ENCODE measurements at regions not wholly inside any gene's neighbourhood (a gene's known extent, or its start where the extent isn't known, plus 50 kb on each side); places are given as distances from the start of the nearest gene placed in this dataset.

- TF ChIP-seq, protein P1, sequence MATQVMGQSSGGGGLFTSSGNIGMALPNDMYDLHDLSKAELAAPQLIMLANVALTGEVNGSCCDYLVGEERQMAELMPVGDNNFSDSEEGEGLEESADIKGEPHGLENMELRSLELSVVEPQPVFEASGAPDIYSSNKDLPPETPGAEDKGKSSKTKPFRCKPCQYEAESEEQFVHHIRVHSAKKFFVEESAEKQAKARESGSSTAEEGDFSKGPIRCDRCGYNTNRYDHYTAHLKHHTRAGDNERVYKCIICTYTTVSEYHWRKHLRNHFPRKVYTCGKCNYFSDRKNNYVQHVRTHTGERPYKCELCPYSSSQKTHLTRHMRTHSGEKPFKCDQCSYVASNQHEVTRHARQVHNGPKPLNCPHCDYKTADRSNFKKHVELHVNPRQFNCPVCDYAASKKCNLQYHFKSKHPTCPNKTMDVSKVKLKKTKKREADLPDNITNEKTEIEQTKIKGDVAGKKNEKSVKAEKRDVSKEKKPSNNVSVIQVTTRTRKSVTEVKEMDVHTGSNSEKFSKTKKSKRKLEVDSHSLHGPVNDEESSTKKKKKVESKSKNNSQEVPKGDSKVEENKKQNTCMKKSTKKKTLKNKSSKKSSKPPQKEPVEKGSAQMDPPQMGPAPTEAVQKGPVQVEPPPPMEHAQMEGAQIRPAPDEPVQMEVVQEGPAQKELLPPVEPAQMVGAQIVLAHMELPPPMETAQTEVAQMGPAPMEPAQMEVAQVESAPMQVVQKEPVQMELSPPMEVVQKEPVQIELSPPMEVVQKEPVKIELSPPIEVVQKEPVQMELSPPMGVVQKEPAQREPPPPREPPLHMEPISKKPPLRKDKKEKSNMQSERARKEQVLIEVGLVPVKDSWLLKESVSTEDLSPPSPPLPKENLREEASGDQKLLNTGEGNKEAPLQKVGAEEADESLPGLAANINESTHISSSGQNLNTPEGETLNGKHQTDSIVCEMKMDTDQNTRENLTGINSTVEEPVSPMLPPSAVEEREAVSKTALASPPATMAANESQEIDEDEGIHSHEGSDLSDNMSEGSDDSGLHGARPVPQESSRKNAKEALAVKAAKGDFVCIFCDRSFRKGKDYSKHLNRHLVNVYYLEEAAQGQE (IDR thresholded peaks at IDR 0.05; ENCODE audit: unreplicated experiment): no peak
- TF ChIP-seq STAT1 (IDR thresholded peaks at IDR 0.05; ENCODE audit: unreplicated experiment): no peak
- TF ChIP-seq EZH2phosphoT487 (IDR thresholded peaks at IDR 0.05; ENCODE audit: unreplicated experiment): no peak
Measured at GRCh38 chr15:35305031-35305550, 220.0 kb upstream of the NANOGP8 start (continued).

GRCh38 chr15:35304389-35304788 lies 219.3 kb upstream of the NANOGP8 start:
- no peaks in the 10 kb centered on the region for H3K79me2 ChIP-seq (replicated peaks; ENCODE audit: insufficient read depth)
- ATAC-seq (no peak), DNase-seq (ENCODE audit: low spot score) (no peak)
- peaks cover 10% of the 10 kb centered on the region for H3K4me1 Mint-ChIP-seq
- H3K27me3 ChIP-seq (ENCODE audit: insufficient read depth): no peaks in the 10 kb centered on the region
- no peaks in the 10 kb centered on the region for H3K36me3 ChIP-seq (ENCODE audit: insufficient read depth)
- H3K4me3 Mint-ChIP-seq: no peak overlapping the region
- no peak overlapping the region for H3K4me2 ChIP-seq
- H3K27ac Mint-ChIP-seq: no peak overlapping the region
- H3K27me3 Mint-ChIP-seq (ENCODE audit: insufficient read depth, low read depth, poor library complexity): no peaks in the 10 kb centered on the region
- no peaks in the 10 kb centered on the region for H3K9me2 ChIP-seq (ENCODE audit: insufficient read depth)
- no peaks in the 10 kb centered on the region for H3F3A ChIP-seq (replicated peaks; ENCODE audit: low read depth)
- no peak overlapping the region for H3K27ac ChIP-seq (ENCODE audit: low read depth)
- H3K4me1 ChIP-seq (ENCODE audit: insufficient read depth): no peaks in the 10 kb centered on the region
- H3K9me3 Mint-ChIP-seq: no peaks in the 10 kb centered on the region
- no peaks in the 10 kb centered on the region for H4K20me1 ChIP-seq (replicated peaks; ENCODE audit: insufficient read depth)
- no peaks in the 10 kb centered on the region for H3K36me3 Mint-ChIP-seq (ENCODE audit: low read depth)
- no peak overlapping the region for H3K4me3 ChIP-seq
- no peak overlapping the region for H2AFZ ChIP-seq
- TF ChIP-seq EZH2phosphoT487 (IDR thresholded peaks at IDR 0.05; ENCODE audit: unreplicated experiment) (no peak), POLR2AphosphoS5 (IDR thresholded peaks at IDR 0.05; ENCODE audit: low read depth) (no peak), CREB1 (CRISPR knock-in tag; IDR thresholded peaks at IDR 0.05; ENCODE audit: low read depth) (no peak), NANOG (IDR thresholded peaks at IDR 0.05; ENCODE audit: borderline replicate concordance) (no peak), EZH2 (IDR thresholded peaks at IDR 0.05; ENCODE audit: low read depth, unreplicated experiment) (no peak), ZNF331 (CRISPR knock-in tag; IDR thresholded peaks at IDR 0.05; ENCODE audit: low read depth) (no peak), ZNF114 (CRISPR knock-in tag; IDR thresholded peaks at IDR 0.05) (no peak)
- TF ChIP-seq, protein P2, sequence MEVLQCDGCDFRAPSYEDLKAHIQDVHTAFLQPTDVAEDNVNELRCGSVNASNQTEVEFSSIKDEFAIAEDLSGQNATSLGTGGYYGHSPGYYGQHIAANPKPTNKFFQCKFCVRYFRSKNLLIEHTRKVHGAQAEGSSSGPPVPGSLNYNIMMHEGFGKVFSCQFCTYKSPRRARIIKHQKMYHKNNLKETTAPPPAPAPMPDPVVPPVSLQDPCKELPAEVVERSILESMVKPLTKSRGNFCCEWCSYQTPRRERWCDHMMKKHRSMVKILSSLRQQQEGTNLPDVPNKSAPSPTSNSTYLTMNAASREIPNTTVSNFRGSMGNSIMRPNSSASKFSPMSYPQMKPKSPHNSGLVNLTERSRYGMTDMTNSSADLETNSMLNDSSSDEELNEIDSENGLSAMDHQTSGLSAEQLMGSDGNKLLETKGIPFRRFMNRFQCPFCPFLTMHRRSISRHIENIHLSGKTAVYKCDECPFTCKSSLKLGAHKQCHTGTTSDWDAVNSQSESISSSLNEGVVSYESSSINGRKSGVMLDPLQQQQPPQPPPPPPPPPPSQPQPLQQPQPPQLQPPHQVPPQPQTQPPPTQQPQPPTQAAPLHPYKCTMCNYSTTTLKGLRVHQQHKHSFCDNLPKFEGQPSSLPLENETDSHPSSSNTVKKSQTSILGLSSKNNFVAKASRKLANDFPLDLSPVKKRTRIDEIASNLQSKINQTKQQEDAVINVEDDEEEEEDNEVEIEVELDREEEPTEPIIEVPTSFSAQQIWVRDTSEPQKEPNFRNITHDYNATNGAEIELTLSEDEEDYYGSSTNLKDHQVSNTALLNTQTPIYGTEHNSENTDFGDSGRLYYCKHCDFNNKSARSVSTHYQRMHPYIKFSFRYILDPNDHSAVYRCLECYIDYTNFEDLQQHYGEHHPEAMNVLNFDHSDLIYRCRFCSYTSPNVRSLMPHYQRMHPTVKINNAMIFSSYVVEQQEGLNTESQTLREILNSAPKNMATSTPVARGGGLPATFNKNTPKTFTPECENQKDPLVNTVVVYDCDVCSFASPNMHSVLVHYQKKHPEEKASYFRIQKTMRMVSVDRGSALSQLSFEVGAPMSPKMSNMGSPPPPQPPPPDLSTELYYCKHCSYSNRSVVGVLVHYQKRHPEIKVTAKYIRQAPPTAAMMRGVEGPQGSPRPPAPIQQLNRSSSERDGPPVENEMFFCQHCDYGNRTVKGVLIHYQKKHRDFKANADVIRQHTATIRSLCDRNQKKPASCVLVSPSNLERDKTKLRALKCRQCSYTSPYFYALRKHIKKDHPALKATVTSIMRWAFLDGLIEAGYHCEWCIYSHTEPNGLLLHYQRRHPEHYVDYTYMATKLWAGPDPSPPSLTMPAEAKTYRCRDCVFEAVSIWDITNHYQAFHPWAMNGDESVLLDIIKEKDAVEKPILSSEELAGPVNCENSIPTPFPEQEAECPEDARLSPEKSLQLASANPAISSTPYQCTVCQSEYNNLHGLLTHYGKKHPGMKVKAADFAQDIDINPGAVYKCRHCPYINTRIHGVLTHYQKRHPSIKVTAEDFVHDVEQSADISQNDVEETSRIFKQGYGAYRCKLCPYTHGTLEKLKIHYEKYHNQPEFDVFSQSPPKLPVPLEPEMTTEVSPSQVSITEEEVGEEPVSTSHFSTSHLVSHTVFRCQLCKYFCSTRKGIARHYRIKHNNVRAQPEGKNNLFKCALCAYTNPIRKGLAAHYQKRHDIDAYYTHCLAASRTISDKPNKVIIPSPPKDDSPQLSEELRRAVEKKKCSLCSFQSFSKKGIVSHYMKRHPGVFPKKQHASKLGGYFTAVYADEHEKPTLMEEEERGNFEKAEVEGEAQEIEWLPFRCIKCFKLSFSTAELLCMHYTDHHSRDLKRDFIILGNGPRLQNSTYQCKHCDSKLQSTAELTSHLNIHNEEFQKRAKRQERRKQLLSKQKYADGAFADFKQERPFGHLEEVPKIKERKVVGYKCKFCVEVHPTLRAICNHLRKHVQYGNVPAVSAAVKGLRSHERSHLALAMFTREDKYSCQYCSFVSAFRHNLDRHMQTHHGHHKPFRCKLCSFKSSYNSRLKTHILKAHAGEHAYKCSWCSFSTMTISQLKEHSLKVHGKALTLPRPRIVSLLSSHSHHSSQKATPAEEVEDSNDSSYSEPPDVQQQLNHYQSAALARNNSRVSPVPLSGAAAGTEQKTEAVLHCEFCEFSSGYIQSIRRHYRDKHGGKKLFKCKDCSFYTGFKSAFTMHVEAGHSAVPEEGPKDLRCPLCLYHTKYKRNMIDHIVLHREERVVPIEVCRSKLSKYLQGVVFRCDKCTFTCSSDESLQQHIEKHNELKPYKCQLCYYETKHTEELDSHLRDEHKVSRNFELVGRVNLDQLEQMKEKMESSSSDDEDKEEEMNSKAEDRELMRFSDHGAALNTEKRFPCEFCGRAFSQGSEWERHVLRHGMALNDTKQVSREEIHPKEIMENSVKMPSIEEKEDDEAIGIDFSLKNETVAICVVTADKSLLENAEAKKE (CRISPR knock-in tag; IDR thresholded peaks at IDR 0.05): no peak
- TF ChIP-seq, protein P1 (IDR thresholded peaks at IDR 0.05; ENCODE audit: unreplicated experiment): no peak
